ENCODE measurements at regions not wholly inside any gene's neighbourhood (a gene's known extent, or its start where the extent isn't known, plus 50 kb on each side); places are given as distances from the start of the nearest gene placed in this dataset.
"Not testable (repeated sequence)": the region's sequence is repeated elsewhere in the genome, so short reads cannot be mapped to it uniquely, and the experiment has no call there.

- DNase-seq (ENCODE audit: low read depth) = not testable (repeated sequence)
Observed at GRCh38 chr4:131762234-131762633, 1386.9 kb upstream of the PCDH10 start.

- DNase-seq (ENCODE audit: low read depth) = no peak
Observed at GRCh38 chr4:131764730-131765129, 1384.4 kb upstream of the PCDH10 start.

DNA sequence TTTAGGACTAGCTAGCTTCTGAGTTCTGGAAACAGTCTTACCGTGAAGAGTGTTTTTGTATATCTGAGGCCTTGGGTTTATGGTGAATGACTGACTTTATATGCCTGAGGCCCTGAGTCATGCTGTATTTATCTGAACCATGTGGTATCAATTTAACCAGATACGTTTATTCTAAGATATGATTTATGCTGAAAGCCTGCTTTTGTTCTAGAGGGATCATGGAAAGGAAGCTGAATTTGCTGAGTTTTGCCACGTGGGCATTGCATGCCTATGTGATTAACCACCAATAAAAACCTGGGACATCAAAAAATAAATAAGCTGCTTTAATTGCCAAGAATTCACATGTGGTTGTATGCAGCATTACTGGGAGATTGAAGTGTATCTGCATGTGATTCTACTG, 1374.7 kb upstream of the PCDH10 start:
- DNase-seq (ENCODE audit: low read depth) = peak; percentile 86

- not testable (repeated sequence) for DNase-seq (ENCODE audit: low read depth)
Observed at GRCh38 chr4:131810565-131810964, 1338.5 kb upstream of the PCDH10 start.

All from GM04504 (cell line).